ENCODE measurements at regions not wholly inside any gene's neighbourhood (a gene's known extent, or its start where the extent isn't known, plus 50 kb on each side); places are given as distances from the start of the nearest gene placed in this dataset.

- Histone ChIP-seq H3K36me3 (no peaks in the 10 kb centered on the region), H3K9me3 (no peaks in the 10 kb centered on the region), H3K27ac (no peak overlapping the region), H3K4me1 (peaks cover 8% of the 10 kb centered on the region), H3K27me3 (ENCODE audit: low read depth) (no peaks in the 10 kb centered on the region), H3K4me3 (no peak overlapping the region)
- DNase-seq (no peak), ATAC-seq (peak in 1 of 2 donors; percentile 48)
- intact Hi-C loops (cut with DNase I): no loop called here
- TF ChIP-seq CTCF (IDR thresholded peaks at IDR 0.05): no peak
Measured at GRCh38 chr5:125148706-125149105, 402.3 kb upstream of the ZNF608 start.

GRCh38 chr5:125149110-125149509 is 402.7 kb upstream of the ZNF608 start:
- H3K27ac ChIP-seq: no peak overlapping the region
- H3K36me3 ChIP-seq: no peaks in the 10 kb centered on the region
- H3K4me3 ChIP-seq: no peak overlapping the region
- no peaks in the 10 kb centered on the region for H3K27me3 ChIP-seq (ENCODE audit: low read depth)
- TF ChIP-seq CTCF (IDR thresholded peaks at IDR 0.05): no peak
- no peak for DNase-seq
- no peak for ATAC-seq
- H3K4me1 ChIP-seq: peaks cover 8% of the 10 kb centered on the region
- intact Hi-C loops (cut with DNase I): no loop called here
- no peaks in the 10 kb centered on the region for H3K9me3 ChIP-seq

GRCh38 chr5:125149527-125149926 is 403.1 kb upstream of the ZNF608 start:
- no peaks in the 10 kb centered on the region for H3K27me3 ChIP-seq (ENCODE audit: low read depth)
- no peak for DNase-seq

GRCh38 chr5:125150041-125150669 is 403.7 kb upstream of the ZNF608 start:
- Histone ChIP-seq H3K27me3 (ENCODE audit: low read depth) (no peaks in the 10 kb centered on the region), H3K4me3 (no peak overlapping the region), H3K9me3 (no peaks in the 10 kb centered on the region), H3K27ac (no peak overlapping the region), H3K4me1 (peaks cover 8% of the 10 kb centered on the region), H3K36me3 (no peaks in the 10 kb centered on the region)
- ATAC-seq (no peak), DNase-seq (no peak)
- TF ChIP-seq CTCF (IDR thresholded peaks at IDR 0.05): no peak
- intact Hi-C loops (cut with DNase I): no loop called here

More at GRCh38 chr5:125149527-125149926, 403.1 kb upstream of the ZNF608 start:
- H3K4me1 ChIP-seq: peaks cover 8% of the 10 kb centered on the region
- no peaks in the 10 kb centered on the region for H3K9me3 ChIP-seq
- ATAC-seq: no peak
- H3K27ac ChIP-seq: no peak overlapping the region
- intact Hi-C loops (cut with DNase I): no loop called here
- no peaks in the 10 kb centered on the region for H3K36me3 ChIP-seq
- no peak for TF ChIP-seq CTCF (IDR thresholded peaks at IDR 0.05)
- no peak overlapping the region for H3K4me3 ChIP-seq

- Histone ChIP-seq H3K4me1 (peaks cover 8% of the 10 kb centered on the region), H3K27ac (no peak overlapping the region), H3K27me3 (ENCODE audit: low read depth) (no peaks in the 10 kb centered on the region), H3K4me3 (no peak overlapping the region), H3K9me3 (no peaks in the 10 kb centered on the region), H3K36me3 (no peaks in the 10 kb centered on the region)
- no peak for TF ChIP-seq CTCF (IDR thresholded peaks at IDR 0.05)
- ATAC-seq (no peak), DNase-seq (no peak)
- intact Hi-C loops (cut with DNase I): no loop called here
Measured at GRCh38 chr5:125151150-125151900, 404.9 kb upstream of the ZNF608 start.
